IMR-90 (cell line): ENCODE measurements at regions not wholly inside any gene's neighbourhood (a gene's known extent, or its start where the extent isn't known, plus 50 kb on each side); places are given as distances from the start of the nearest gene placed in this dataset.

Experiments
- CEBPB ChIP-seq: IDR thresholded peaks from 2 replicates; pipeline ENCODE4 v1.6.1; 2012; ENCODE audit warnings: low read depth, low read length, improper control_type of control experiment
- POLR2A ChIP-seq: IDR thresholded peaks from 2 replicates; pipeline ENCODE4 v1.6.1; 2012; ENCODE audit warnings: mild to moderate bottlenecking, low read depth, low read length
- RFX5 ChIP-seq: IDR thresholded peaks from 2 replicates; pipeline ENCODE4 v1.8.0; 2012; ENCODE audit warnings: low read depth, mild to moderate bottlenecking, low read length, moderate library complexity
- TF ChIP-seq, protein P1 (sequence below): conservative IDR thresholded peaks from 2 replicates; pipeline ENCODE4 v1.5.1; 2012; ENCODE audit warnings: mild to moderate bottlenecking, low read depth, low read length, improper control_type of control experiment
- TF ChIP-seq, protein P2 (sequence below): fragments of 150-350 bp; IDR thresholded peaks from 2 replicates; pipeline ENCODE4 v1.6.1; 2017; ENCODE audit warnings: mild to moderate bottlenecking, antibody characterized with exemption, low read length, low read depth

DNA sequence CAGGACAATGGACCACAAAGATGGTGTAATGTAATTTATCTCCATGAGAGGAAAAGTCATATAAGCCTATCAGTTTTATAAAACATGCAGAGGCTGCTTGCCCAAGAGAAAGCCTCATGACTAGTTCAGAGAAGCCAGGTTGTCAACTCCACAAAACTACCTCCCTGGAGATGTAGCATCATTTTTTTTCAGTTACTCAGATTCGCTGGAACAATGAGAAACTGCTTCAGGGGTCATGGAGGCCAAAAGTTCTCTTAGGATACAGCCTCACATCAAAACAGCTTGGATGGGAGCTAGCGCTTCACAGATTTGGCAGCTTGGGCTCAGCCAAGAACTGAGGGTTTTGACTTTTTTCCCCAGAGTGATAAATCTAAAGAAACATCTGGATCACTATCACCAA, 263.5 kb downstream of the INSIG2 start:
- TF ChIP-seq POLR2A (no peak), RFX5 (no peak), CEBPB (no peak)
- TF ChIP-seq, protein P1, sequence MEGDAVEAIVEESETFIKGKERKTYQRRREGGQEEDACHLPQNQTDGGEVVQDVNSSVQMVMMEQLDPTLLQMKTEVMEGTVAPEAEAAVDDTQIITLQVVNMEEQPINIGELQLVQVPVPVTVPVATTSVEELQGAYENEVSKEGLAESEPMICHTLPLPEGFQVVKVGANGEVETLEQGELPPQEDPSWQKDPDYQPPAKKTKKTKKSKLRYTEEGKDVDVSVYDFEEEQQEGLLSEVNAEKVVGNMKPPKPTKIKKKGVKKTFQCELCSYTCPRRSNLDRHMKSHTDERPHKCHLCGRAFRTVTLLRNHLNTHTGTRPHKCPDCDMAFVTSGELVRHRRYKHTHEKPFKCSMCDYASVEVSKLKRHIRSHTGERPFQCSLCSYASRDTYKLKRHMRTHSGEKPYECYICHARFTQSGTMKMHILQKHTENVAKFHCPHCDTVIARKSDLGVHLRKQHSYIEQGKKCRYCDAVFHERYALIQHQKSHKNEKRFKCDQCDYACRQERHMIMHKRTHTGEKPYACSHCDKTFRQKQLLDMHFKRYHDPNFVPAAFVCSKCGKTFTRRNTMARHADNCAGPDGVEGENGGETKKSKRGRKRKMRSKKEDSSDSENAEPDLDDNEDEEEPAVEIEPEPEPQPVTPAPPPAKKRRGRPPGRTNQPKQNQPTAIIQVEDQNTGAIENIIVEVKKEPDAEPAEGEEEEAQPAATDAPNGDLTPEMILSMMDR, result no peak
- TF ChIP-seq, protein P2, sequence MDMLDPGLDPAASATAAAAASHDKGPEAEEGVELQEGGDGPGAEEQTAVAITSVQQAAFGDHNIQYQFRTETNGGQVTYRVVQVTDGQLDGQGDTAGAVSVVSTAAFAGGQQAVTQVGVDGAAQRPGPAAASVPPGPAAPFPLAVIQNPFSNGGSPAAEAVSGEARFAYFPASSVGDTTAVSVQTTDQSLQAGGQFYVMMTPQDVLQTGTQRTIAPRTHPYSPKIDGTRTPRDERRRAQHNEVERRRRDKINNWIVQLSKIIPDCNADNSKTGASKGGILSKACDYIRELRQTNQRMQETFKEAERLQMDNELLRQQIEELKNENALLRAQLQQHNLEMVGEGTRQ, result no peak
